ENCODE measurements at regions not wholly inside any gene's neighbourhood (a gene's known extent, or its start where the extent isn't known, plus 50 kb on each side); places are given as distances from the start of the nearest gene placed in this dataset.

- Histone ChIP-seq H3K4me1 (ENCODE audit: insufficient read depth, low read length) (no peaks in the 10 kb centered on the region), H3K27ac (ENCODE audit: low read depth, low read length) (no peak overlapping the region)
- peaks cover 0 to 19% (median 0%) of the 10 kb centered on the region in 3 donors for H3K36me3 Mint-ChIP-seq
Observed at GRCh38 chr4:15270201-15270600, 157.6 kb upstream of the C1QTNF7 start.

GRCh38 chr4:15286041-15286440, 141.8 kb upstream of the C1QTNF7 start:
- ChIA-PET POLR2A (no interaction called here), CTCF (no interaction called here)
- Mint-ChIP-seq H3K4me1 (no peaks in the 10 kb centered on the region), H3K27ac (peak overlapping the region in 1 of 8 donors; percentile 66), H3K4me3 (no peak overlapping the region), H3K9me3 (peaks cover 0 to 3% (median 0%) of the 10 kb centered on the region in 5 donors), H3K27me3 (peaks cover 0 to 1% of the 10 kb centered on the region in 2 donors), H3K36me3 (no peaks in the 10 kb centered on the region)
- Histone ChIP-seq H3K27ac (ENCODE audit: low read depth, low read length) (no peak overlapping the region), H3K4me3 (ENCODE audit: low read length) (no peak overlapping the region), H3K36me3 (ENCODE audit: insufficient read depth, low read length) (no peaks in the 10 kb centered on the region), H3K4me1 (ENCODE audit: insufficient read depth, low read length) (no peaks in the 10 kb centered on the region), H3K9me3 (ENCODE audit: low read length) (no peaks in the 10 kb centered on the region), H3K27me3 (ENCODE audit: insufficient read depth, low read length, poor library complexity, severe bottlenecking) (no peaks in the 10 kb centered on the region)
- DNase-seq: no peak

More at GRCh38 chr4:15270201-15270600, 157.6 kb upstream of the C1QTNF7 start:
- H3K27me3 ChIP-seq (ENCODE audit: insufficient read depth, low read length, poor library complexity, severe bottlenecking): no peaks in the 10 kb centered on the region
- H3K9me3 ChIP-seq (ENCODE audit: low read length): no peaks in the 10 kb centered on the region
- no peaks in the 10 kb centered on the region for H3K36me3 ChIP-seq (ENCODE audit: insufficient read depth, low read length)
- Mint-ChIP-seq H3K27me3 (peaks cover 8 to 17% of the 10 kb centered on the region in 2 donors), H3K27ac (no peak overlapping the region), H3K9me3 (peaks cover 19 to 50% (median 41%) of the 10 kb centered on the region in 5 donors), H3K4me3 (no peak overlapping the region), H3K4me1 (no peaks in the 10 kb centered on the region)
- DNase-seq: no peak
- ChIA-PET POLR2A (no interaction called here), CTCF (no interaction called here)
- H3K4me3 ChIP-seq (ENCODE audit: low read length): no peak overlapping the region

DNA sequence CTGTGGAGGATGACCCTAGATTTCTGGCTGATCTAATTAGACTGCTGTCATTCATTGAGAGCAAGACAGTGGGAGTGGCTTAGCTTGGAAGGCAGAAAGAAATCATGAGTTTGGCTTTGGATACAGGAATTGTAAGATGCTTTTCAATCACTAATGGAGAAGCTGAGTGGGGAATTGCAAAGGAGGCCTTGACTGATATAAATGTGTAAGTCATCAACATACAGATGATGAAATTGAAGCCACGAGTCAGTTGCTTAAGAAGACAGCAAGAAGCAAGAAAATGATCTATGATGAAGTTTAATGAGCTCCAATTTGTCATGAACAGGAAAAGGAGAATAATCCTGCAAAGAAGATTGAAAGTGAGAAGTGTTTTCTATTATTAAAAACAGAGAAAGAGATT, 136.7 kb upstream of the C1QTNF7 start:
- no peaks in the 10 kb centered on the region for H3K9me3 Mint-ChIP-seq
- ChIA-PET CTCF (no interaction called here), POLR2A (no interaction called here)
- Histone ChIP-seq H3K36me3 (ENCODE audit: insufficient read depth, low read length) (no peaks in the 10 kb centered on the region), H3K27me3 (ENCODE audit: insufficient read depth, low read length, poor library complexity, severe bottlenecking) (no peaks in the 10 kb centered on the region), H3K27ac (ENCODE audit: low read depth, low read length) (no peak overlapping the region), H3K4me3 (ENCODE audit: low read length) (no peak overlapping the region), H3K9me3 (ENCODE audit: low read length) (no peaks in the 10 kb centered on the region), H3K4me1 (ENCODE audit: insufficient read depth, low read length) (no peaks in the 10 kb centered on the region)
- H3K36me3 Mint-ChIP-seq: no peaks in the 10 kb centered on the region
- no peak for DNase-seq
- H3K4me1 Mint-ChIP-seq: no peaks in the 10 kb centered on the region
- H3K4me3 Mint-ChIP-seq: no peak overlapping the region
- no peak overlapping the region for H3K27ac Mint-ChIP-seq
- peaks cover 0 to 3% of the 10 kb centered on the region in 2 donors for H3K27me3 Mint-ChIP-seq

GRCh38 chr4:15293711-15294110, 134.1 kb upstream of the C1QTNF7 start:
- no peak overlapping the region for H3K27ac ChIP-seq (ENCODE audit: low read depth, low read length)
- H3K4me3 ChIP-seq (ENCODE audit: low read length): no peak overlapping the region
- H3K36me3 ChIP-seq (ENCODE audit: insufficient read depth, low read length): no peaks in the 10 kb centered on the region
- Mint-ChIP-seq H3K27ac (peak overlapping the region in 1 of 8 donors; percentile 70), H3K9me3 (no peaks in the 10 kb centered on the region), H3K27me3 (peaks cover 0 to 1% of the 10 kb centered on the region in 2 donors), H3K4me1 (no peaks in the 10 kb centered on the region), H3K36me3 (no peaks in the 10 kb centered on the region), H3K4me3 (no peak overlapping the region)
- no peaks in the 10 kb centered on the region for H3K27me3 ChIP-seq (ENCODE audit: insufficient read depth, low read length, poor library complexity, severe bottlenecking)
- no peak for DNase-seq
- no peaks in the 10 kb centered on the region for H3K9me3 ChIP-seq (ENCODE audit: low read length)
- CTCF ChIA-PET: no interaction called here
- no peaks in the 10 kb centered on the region for H3K4me1 ChIP-seq (ENCODE audit: insufficient read depth, low read length)
- POLR2A ChIA-PET: no interaction called here

GRCh38 chr4:15294202-15294601, 133.6 kb upstream of the C1QTNF7 start:
- Mint-ChIP-seq H3K4me3 (no peak overlapping the region), H3K36me3 (no peaks in the 10 kb centered on the region), H3K4me1 (no peaks in the 10 kb centered on the region), H3K27ac (no peak overlapping the region), H3K9me3 (no peaks in the 10 kb centered on the region), H3K27me3 (peaks cover 0 to 1% of the 10 kb centered on the region in 2 donors)
- Histone ChIP-seq H3K27ac (ENCODE audit: low read depth, low read length) (no peak overlapping the region), H3K4me3 (ENCODE audit: low read length) (no peak overlapping the region), H3K36me3 (ENCODE audit: insufficient read depth, low read length) (no peaks in the 10 kb centered on the region), H3K27me3 (ENCODE audit: insufficient read depth, low read length, poor library complexity, severe bottlenecking) (no peaks in the 10 kb centered on the region), H3K4me1 (ENCODE audit: insufficient read depth, low read length) (no peaks in the 10 kb centered on the region), H3K9me3 (ENCODE audit: low read length) (no peaks in the 10 kb centered on the region)
- CTCF ChIA-PET: no interaction called here
- POLR2A ChIA-PET: no interaction called here
- no peak for DNase-seq

DNA sequence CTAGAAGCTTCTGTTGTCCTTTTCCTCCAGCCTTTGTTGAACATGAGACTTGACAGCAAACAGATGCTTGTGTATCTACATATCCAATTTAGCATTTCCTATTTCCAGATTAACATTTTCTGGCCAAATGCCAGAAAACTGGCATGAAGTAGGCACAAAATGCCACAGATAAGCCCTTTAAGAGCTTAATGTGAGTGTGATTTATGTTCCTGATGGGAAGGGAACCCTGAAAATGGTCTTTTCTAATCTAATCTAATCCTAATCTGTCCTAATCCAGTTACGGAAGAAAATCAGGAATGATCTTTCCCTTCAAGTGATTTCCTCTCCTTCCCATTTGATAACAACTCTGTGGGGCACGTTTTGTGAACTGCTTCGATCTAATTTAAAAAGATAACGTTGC, 133.0 kb upstream of the C1QTNF7 start:
- ChIA-PET CTCF (no interaction called here), POLR2A (no interaction called here)
- Histone ChIP-seq H3K4me1 (ENCODE audit: insufficient read depth, low read length) (no peaks in the 10 kb centered on the region), H3K9me3 (ENCODE audit: low read length) (no peaks in the 10 kb centered on the region), H3K36me3 (ENCODE audit: insufficient read depth, low read length) (no peaks in the 10 kb centered on the region), H3K27me3 (ENCODE audit: insufficient read depth, low read length, poor library complexity, severe bottlenecking) (no peaks in the 10 kb centered on the region), H3K4me3 (ENCODE audit: low read length) (no peak overlapping the region), H3K27ac (ENCODE audit: low read depth, low read length) (no peak overlapping the region)
- Mint-ChIP-seq H3K4me3 (no peak overlapping the region), H3K27ac (no peak overlapping the region), H3K9me3 (no peaks in the 10 kb centered on the region), H3K27me3 (peaks cover 0 to 1% of the 10 kb centered on the region in 2 donors), H3K36me3 (no peaks in the 10 kb centered on the region), H3K4me1 (no peaks in the 10 kb centered on the region)
- no peak for DNase-seq

- DNase-seq: no peak
- H3K36me3 ChIP-seq (ENCODE audit: insufficient read depth, low read length): no peaks in the 10 kb centered on the region
- Mint-ChIP-seq H3K4me3 (no peak overlapping the region), H3K27ac (no peak overlapping the region), H3K9me3 (no peaks in the 10 kb centered on the region), H3K4me1 (no peaks in the 10 kb centered on the region), H3K36me3 (no peaks in the 10 kb centered on the region), H3K27me3 (peaks cover 0 to 1% of the 10 kb centered on the region in 2 donors)
- H3K4me1 ChIP-seq (ENCODE audit: insufficient read depth, low read length): no peaks in the 10 kb centered on the region
- ChIA-PET CTCF (no interaction called here), POLR2A (no interaction called here)
- H3K27me3 ChIP-seq (ENCODE audit: insufficient read depth, low read length, poor library complexity, severe bottlenecking): no peaks in the 10 kb centered on the region
- H3K27ac ChIP-seq (ENCODE audit: low read depth, low read length): no peak overlapping the region
- H3K9me3 ChIP-seq (ENCODE audit: low read length): no peaks in the 10 kb centered on the region
- H3K4me3 ChIP-seq (ENCODE audit: low read length): no peak overlapping the region
Observed at GRCh38 chr4:15295421-15296162, 132.2 kb upstream of the C1QTNF7 start.

GRCh38 chr4:15297344-15297743, 130.5 kb upstream of the C1QTNF7 start:
- Histone ChIP-seq H3K36me3 (ENCODE audit: insufficient read depth, low read length) (no peaks in the 10 kb centered on the region), H3K4me1 (ENCODE audit: insufficient read depth, low read length) (no peaks in the 10 kb centered on the region), H3K4me3 (ENCODE audit: low read length) (no peak overlapping the region), H3K27me3 (ENCODE audit: insufficient read depth, low read length, poor library complexity, severe bottlenecking) (no peaks in the 10 kb centered on the region), H3K27ac (ENCODE audit: low read depth, low read length) (no peak overlapping the region), H3K9me3 (ENCODE audit: low read length) (no peaks in the 10 kb centered on the region)
- H3K4me3 Mint-ChIP-seq: no peak overlapping the region
- no peaks in the 10 kb centered on the region for H3K36me3 Mint-ChIP-seq
- ChIA-PET CTCF (no interaction called here), POLR2A (no interaction called here)
- peaks cover 3 to 4% of the 10 kb centered on the region in 2 donors for H3K27me3 Mint-ChIP-seq
- no peaks in the 10 kb centered on the region for H3K9me3 Mint-ChIP-seq
- no peak for DNase-seq
- no peak overlapping the region for H3K27ac Mint-ChIP-seq
- H3K4me1 Mint-ChIP-seq: no peaks in the 10 kb centered on the region

Data from CD8-positive, alpha-beta memory T cell (primary cell).